ENCODE measurements at regions not wholly inside any gene's neighbourhood (a gene's known extent, or its start where the extent isn't known, plus 50 kb on each side); places are given as distances from the start of the nearest gene placed in this dataset.
"Not testable (repeated sequence)": the region's sequence is repeated elsewhere in the genome, so short reads cannot be mapped to it uniquely, and the experiment has no call there.

GRCh38 chr7:150098592-150098991 lies 224.6 kb upstream of the LRRC61 start:
- H3K27ac Mint-ChIP-seq = not testable (repeated sequence)

GRCh38 chr7:150101282-150101681 lies 221.9 kb upstream of the LRRC61 start:
- not testable (repeated sequence) for H3K79me1 ChIP-seq (ENCODE audit: insufficient read depth, low read depth, low read length, poor library complexity, severe bottlenecking); H3K4me1 Mint-ChIP-seq; H2BK120ac ChIP-seq (ENCODE audit: low read depth, low read length, poor library complexity, severe bottlenecking); H3K4me3 Mint-ChIP-seq; DNase-seq; H2BK12ac ChIP-seq (ENCODE audit: insufficient read length, low read depth, low read length); H3K4me2 ChIP-seq (ENCODE audit: insufficient read depth, insufficient read length, low read length); H3K56ac ChIP-seq (ENCODE audit: insufficient read length, low read depth, low read length); H2BK20ac ChIP-seq (ENCODE audit: low read depth, low read length, poor library complexity, severe bottlenecking); H2BK5ac ChIP-seq (ENCODE audit: insufficient read length, low read length); H3K18ac ChIP-seq (ENCODE audit: insufficient read length, low read depth, low read length); H3K27me3 ChIP-seq (ENCODE audit: insufficient read depth, low read length); H4K8ac ChIP-seq (replicated peaks; ENCODE audit: insufficient read length, low read depth, low read length); H3K4me1 ChIP-seq (ENCODE audit: insufficient read depth, low read length); H2AFZ ChIP-seq (ENCODE audit: low read length); H3K23ac ChIP-seq (ENCODE audit: insufficient read length, low read depth, low read length); H3K14ac ChIP-seq (ENCODE audit: insufficient read depth, low read length); H3K4ac ChIP-seq (ENCODE audit: low read depth, low read length); H4K20me1 ChIP-seq (ENCODE audit: control insufficient read depth, insufficient read depth, insufficient read length); H3K9ac ChIP-seq (ENCODE audit: extremely low read depth, insufficient read length, low read length); H2BK15ac ChIP-seq (ENCODE audit: low read depth, low read length); H3K23me2 ChIP-seq (ENCODE audit: insufficient read length, low read depth, low read length, poor library complexity, severe bottlenecking); H3K27ac ChIP-seq (ENCODE audit: insufficient read length, low read depth, low read length); H3T11ph ChIP-seq (ENCODE audit: low read length); H3K9me3 Mint-ChIP-seq; H3K27ac Mint-ChIP-seq; H2AK5ac ChIP-seq (ENCODE audit: insufficient read length, low read length); H4K91ac ChIP-seq (ENCODE audit: insufficient read length, low read depth, low read length); H3K79me2 ChIP-seq (ENCODE audit: insufficient read depth, low read length); H4K5ac ChIP-seq (ENCODE audit: insufficient read length, low read depth, low read length); H3K36me3 Mint-ChIP-seq (ENCODE audit: insufficient read depth in 1 of 3, low read depth in 3 of 3); H3K9me3 ChIP-seq (ENCODE audit: control insufficient read depth, low read depth, low read length)
- peaks cover 39% of the 10 kb centered on the region for H3K27me3 Mint-ChIP-seq (ENCODE audit: low read depth)
- WGBS (ENCODE audit: extremely low coverage, insufficient read length, low lambda C conversion rate) = no CpG with 5 or more reads among the region's 7 CpGs

More at GRCh38 chr7:150098592-150098991, 224.6 kb upstream of the LRRC61 start:
- H3K27me3 ChIP-seq (ENCODE audit: insufficient read depth, low read length); H3K14ac ChIP-seq (ENCODE audit: insufficient read depth, low read length); H3K23ac ChIP-seq (ENCODE audit: insufficient read length, low read depth, low read length); H3K79me1 ChIP-seq (ENCODE audit: insufficient read depth, low read depth, low read length, poor library complexity, severe bottlenecking); H2BK12ac ChIP-seq (ENCODE audit: insufficient read length, low read depth, low read length); H2AFZ ChIP-seq (ENCODE audit: low read length); H3K79me2 ChIP-seq (ENCODE audit: insufficient read depth, low read length); H3K9me3 ChIP-seq (ENCODE audit: control insufficient read depth, low read depth, low read length); H4K91ac ChIP-seq (ENCODE audit: insufficient read length, low read depth, low read length); H3K4me2 ChIP-seq (ENCODE audit: insufficient read depth, insufficient read length, low read length); H3K4ac ChIP-seq (ENCODE audit: low read depth, low read length); H2BK20ac ChIP-seq (ENCODE audit: low read depth, low read length, poor library complexity, severe bottlenecking); H3K36me3 Mint-ChIP-seq (ENCODE audit: insufficient read depth in 1 of 3, low read depth in 3 of 3); H2BK5ac ChIP-seq (ENCODE audit: insufficient read length, low read length); H2BK15ac ChIP-seq (ENCODE audit: low read depth, low read length); H3K4me1 Mint-ChIP-seq; H3K18ac ChIP-seq (ENCODE audit: insufficient read length, low read depth, low read length); H4K20me1 ChIP-seq (ENCODE audit: control insufficient read depth, insufficient read depth, insufficient read length); H3K9me3 Mint-ChIP-seq; H2AK5ac ChIP-seq (ENCODE audit: insufficient read length, low read length); H3K23me2 ChIP-seq (ENCODE audit: insufficient read length, low read depth, low read length, poor library complexity, severe bottlenecking); H2BK120ac ChIP-seq (ENCODE audit: low read depth, low read length, poor library complexity, severe bottlenecking); H3K56ac ChIP-seq (ENCODE audit: insufficient read length, low read depth, low read length); H3K27ac ChIP-seq (ENCODE audit: insufficient read length, low read depth, low read length); H4K8ac ChIP-seq (replicated peaks; ENCODE audit: insufficient read length, low read depth, low read length); H3K4me3 Mint-ChIP-seq; DNase-seq; H3K4me1 ChIP-seq (ENCODE audit: insufficient read depth, low read length); H3K9ac ChIP-seq (ENCODE audit: extremely low read depth, insufficient read length, low read length); H4K5ac ChIP-seq (ENCODE audit: insufficient read length, low read depth, low read length); H3T11ph ChIP-seq (ENCODE audit: low read length): not testable (repeated sequence)
- H3K27me3 Mint-ChIP-seq (ENCODE audit: low read depth) = peaks cover 37% of the 10 kb centered on the region
- WGBS (ENCODE audit: extremely low coverage, insufficient read length, low lambda C conversion rate) = no CpG with 5 or more reads among the region's 7 CpGs
